Loucy (cell line): ENCODE measurements at regions not wholly inside any gene's neighbourhood (a gene's known extent, or its start where the extent isn't known, plus 50 kb on each side); places are given as distances from the start of the nearest gene placed in this dataset.
A peak's percentile ranks its signal among the peaks of the same experiment; 100 is the strongest.

Source experiments
- H2AFZ ChIP-seq: fragments of 200-600 bp; sonication (generic); 2 replicates; pipeline ENCODE4 v1.6.0; 2016; ENCODE audit warnings: antibody characterized with exemption, mild to moderate bottlenecking, low read length, moderate library complexity
- H3F3A ChIP-seq: fragments of 200-600 bp; 2 replicates; pipeline ENCODE4 v1.6.0; 2016; ENCODE audit warnings: antibody characterized with exemption, low read depth, mild to moderate bottlenecking
- H3K27me3 ChIP-seq: fragments of 200-600 bp; sonication (generic); 2 replicates; pipeline ENCODE4 v1.6.1; 2014; ENCODE audit warnings: low read length, mild to moderate bottlenecking; ENCODE audit not compliant: insufficient read depth, poor library complexity, severe bottlenecking
- H3K36me3 ChIP-seq: fragments of 200-600 bp; sonication (generic); 2 replicates; pipeline ENCODE4 v1.6.1; 2016; ENCODE audit warnings: low read length; ENCODE audit not compliant: insufficient read depth
- H3K4me1 ChIP-seq: fragments of 200-600 bp; sonication (generic); 2 replicates; pipeline ENCODE4 v1.5.1; 2014; ENCODE audit warnings: low read length, mild to moderate bottlenecking; ENCODE audit not compliant: insufficient read depth, poor library complexity, severe bottlenecking
- H3K4me2 ChIP-seq: fragments of 200-600 bp; sonication (generic); 2 replicates; pipeline ENCODE4 v1.6.0; 2014; ENCODE audit warnings: antibody characterized with exemption, low read length, low read depth, mild to moderate bottlenecking; ENCODE audit not compliant: poor library complexity, severe bottlenecking
- H3K4me3 ChIP-seq: fragments of 200-600 bp; sonication (generic); 2 replicates; pipeline ENCODE4 v1.5.1; 2014; ENCODE audit warnings: low read length, mild to moderate bottlenecking, mixed read lengths; ENCODE audit not compliant: poor library complexity, severe bottlenecking
- H3K79me2 ChIP-seq: fragments of 200-600 bp; sonication (generic); 2 replicates; pipeline ENCODE4 v1.6.1; 2014; ENCODE audit warnings: low read length; ENCODE audit not compliant: insufficient read depth
- H3K9ac ChIP-seq: fragments of 200-600 bp; sonication (generic); 2 replicates; pipeline ENCODE4 v1.6.0; 2014; ENCODE audit warnings: mild to moderate bottlenecking, low read depth, low read length, moderate library complexity; ENCODE audit not compliant: poor library complexity, severe bottlenecking
- H3K9me2 ChIP-seq: fragments of 200-600 bp; sonication (generic); replicated peaks from 2 replicates; pipeline ENCODE4 v1.6.1; 2016; ENCODE audit warnings: low read depth, low read length, mixed read lengths
- H3K9me3 ChIP-seq: fragments of 200-600 bp; sonication (generic); 2 replicates; pipeline ENCODE4 v1.6.1; 2014; ENCODE audit warnings: mild to moderate bottlenecking, antibody characterized with exemption, low read length, low read depth; ENCODE audit not compliant: insufficient read depth
- H4K20me1 ChIP-seq: fragments of 200-600 bp; sonication (generic); 2 replicates; pipeline ENCODE4 v1.6.0; 2014; ENCODE audit warnings: antibody characterized with exemption, low read length, mild to moderate bottlenecking; ENCODE audit not compliant: insufficient read depth, poor library complexity, severe bottlenecking
- EZH2phosphoT487 ChIP-seq: fragments of 200-600 bp; IDR thresholded peaks from 2 replicates; pipeline ENCODE4 v1.6.1; 2018; ENCODE audit warnings: antibody characterized with exemption, mild to moderate bottlenecking, moderate library complexity, borderline replicate concordance
- TF ChIP-seq, protein P1 (sequence below): fragments of 200-600 bp; sonication (generic); conservative IDR thresholded peaks from 2 replicates; pipeline ENCODE4 v1.5.1; 2014; ENCODE audit warnings: mild to moderate bottlenecking, antibody characterized with exemption, low read length

GRCh38 chr12:44961887-44962286, 85.8 kb upstream of the NELL2 start:
- Histone ChIP-seq H3K9ac (no peak overlapping the region), H3K4me1 (no peaks in the 10 kb centered on the region), H3K9me2 (no peaks in the 10 kb centered on the region), H2AFZ (0 out of 2 replicates have a peak overlapping the region, but pooled peaks have one; percentile 7), H3K9me3 (peaks cover 9% of the 10 kb centered on the region), H3K36me3 (no peaks in the 10 kb centered on the region), H3K79me2 (no peaks in the 10 kb centered on the region), H3K27me3 (no peaks in the 10 kb centered on the region), H4K20me1 (no peaks in the 10 kb centered on the region), H3F3A (no peaks in the 10 kb centered on the region), H3K4me3 (no peak overlapping the region), H3K4me2 (no peak overlapping the region)
- TF ChIP-seq, protein P1, sequence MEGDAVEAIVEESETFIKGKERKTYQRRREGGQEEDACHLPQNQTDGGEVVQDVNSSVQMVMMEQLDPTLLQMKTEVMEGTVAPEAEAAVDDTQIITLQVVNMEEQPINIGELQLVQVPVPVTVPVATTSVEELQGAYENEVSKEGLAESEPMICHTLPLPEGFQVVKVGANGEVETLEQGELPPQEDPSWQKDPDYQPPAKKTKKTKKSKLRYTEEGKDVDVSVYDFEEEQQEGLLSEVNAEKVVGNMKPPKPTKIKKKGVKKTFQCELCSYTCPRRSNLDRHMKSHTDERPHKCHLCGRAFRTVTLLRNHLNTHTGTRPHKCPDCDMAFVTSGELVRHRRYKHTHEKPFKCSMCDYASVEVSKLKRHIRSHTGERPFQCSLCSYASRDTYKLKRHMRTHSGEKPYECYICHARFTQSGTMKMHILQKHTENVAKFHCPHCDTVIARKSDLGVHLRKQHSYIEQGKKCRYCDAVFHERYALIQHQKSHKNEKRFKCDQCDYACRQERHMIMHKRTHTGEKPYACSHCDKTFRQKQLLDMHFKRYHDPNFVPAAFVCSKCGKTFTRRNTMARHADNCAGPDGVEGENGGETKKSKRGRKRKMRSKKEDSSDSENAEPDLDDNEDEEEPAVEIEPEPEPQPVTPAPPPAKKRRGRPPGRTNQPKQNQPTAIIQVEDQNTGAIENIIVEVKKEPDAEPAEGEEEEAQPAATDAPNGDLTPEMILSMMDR: no peak
- TF ChIP-seq EZH2phosphoT487: no peak

- TF ChIP-seq, protein P1: peak; percentile 29
- no peak for TF ChIP-seq EZH2phosphoT487
- Histone ChIP-seq H3K4me1 (no peaks in the 10 kb centered on the region), H3K27me3 (no peaks in the 10 kb centered on the region), H2AFZ (no peak overlapping the region), H4K20me1 (no peaks in the 10 kb centered on the region), H3F3A (no peaks in the 10 kb centered on the region), H3K36me3 (no peaks in the 10 kb centered on the region), H3K9ac (no peak overlapping the region), H3K4me3 (no peak overlapping the region), H3K4me2 (no peak overlapping the region), H3K79me2 (no peaks in the 10 kb centered on the region), H3K9me3 (peaks cover 7% of the 10 kb centered on the region), H3K9me2 (no peaks in the 10 kb centered on the region)
These were observed 84.7 kb upstream of the NELL2 start for GRCh38 chr12:44960856-44961255.

DNA sequence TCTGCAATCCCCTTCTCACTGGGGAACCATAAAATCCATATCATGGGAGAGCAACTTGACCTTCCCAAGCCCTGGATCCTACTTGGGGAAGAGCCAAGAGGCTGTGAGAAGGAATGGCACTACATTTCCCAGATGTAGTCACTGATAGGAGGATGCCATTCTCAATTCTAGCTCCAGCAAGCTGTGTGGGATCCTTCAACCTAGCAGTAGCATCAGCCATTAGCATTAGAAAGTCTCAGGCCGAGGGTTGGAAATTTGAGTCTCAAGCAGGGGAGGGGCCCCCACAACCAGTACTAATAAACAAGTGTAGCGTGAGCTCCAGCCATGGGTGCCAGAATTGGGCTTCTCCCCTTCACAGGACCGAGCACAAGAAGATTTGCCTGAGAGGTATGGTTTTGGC, 84.3 kb upstream of the NELL2 start:
- no peak overlapping the region for H3K4me2 ChIP-seq
- H3K9ac ChIP-seq: no peak overlapping the region
- H3K4me1 ChIP-seq: no peaks in the 10 kb centered on the region
- H3F3A ChIP-seq: no peaks in the 10 kb centered on the region
- no peaks in the 10 kb centered on the region for H4K20me1 ChIP-seq
- no peak overlapping the region for H3K4me3 ChIP-seq
- no peak for TF ChIP-seq EZH2phosphoT487
- TF ChIP-seq, protein P1: no peak
- H3K36me3 ChIP-seq: no peaks in the 10 kb centered on the region
- H3K9me2 ChIP-seq: no peaks in the 10 kb centered on the region
- H3K9me3 ChIP-seq: peaks cover 6% of the 10 kb centered on the region; the same call in 1 of the 2 replicates
- H3K79me2 ChIP-seq: no peaks in the 10 kb centered on the region
- no peak overlapping the region for H2AFZ ChIP-seq
- H3K27me3 ChIP-seq: no peaks in the 10 kb centered on the region
